CD4-positive, alpha-beta memory T cell (primary cell): ENCODE measurements at regions not wholly inside any gene's neighbourhood (a gene's known extent, or its start where the extent isn't known, plus 50 kb on each side); places are given as distances from the start of the nearest gene placed in this dataset.

Experiments used
- CTCF ChIA-PET: fragments of 350-600 bp; sonication (Branson Sonifier 250); formaldehyde crosslinking; loops from one replicate; lab custom pipeline; 2021; ENCODE audit warnings: inconsistent platforms; ENCODE audit not compliant: partially characterized antibody; lab: Charles Lee
- POLR2A ChIA-PET: fragments of 350-600 bp; sonication (Branson Sonifier 250); formaldehyde crosslinking; loops from one replicate; lab custom pipeline; 2021; ENCODE audit not compliant: partially characterized antibody; lab: Charles Lee
- DNase-seq, 5 donors: peaks; one replicate each; pipeline versions ENCODE4 v3.0.0 to v3.0.0-alpha.2; 2020 to 2022; ENCODE audit warnings: mixed read lengths in 1 of 5
- H3K27ac ChIP-seq: one replicate; pipeline ENCODE4 v1.7.0; 2013; ENCODE audit warnings: low read depth, low read length
- H3K27me3 ChIP-seq: 2 replicates; pipeline ENCODE4 v1.7.0; 2013; ENCODE audit warnings: mild to moderate bottlenecking, low read length, moderate library complexity; ENCODE audit not compliant: insufficient read depth
- H3K36me3 ChIP-seq: 2 replicates; pipeline ENCODE4 v1.7.0; 2013; ENCODE audit warnings: mild to moderate bottlenecking, low read length, moderate library complexity; ENCODE audit not compliant: insufficient read depth
- H3K4me1 ChIP-seq: 2 replicates; pipeline ENCODE4 v1.7.0; 2013; ENCODE audit warnings: mild to moderate bottlenecking, low read length, moderate library complexity; ENCODE audit not compliant: insufficient read depth
- H3K4me3 ChIP-seq, 2 donors: one replicate each; pipeline ENCODE4 v1.7.0; 2013; ENCODE audit warnings: low read length in 2 of 2, mild to moderate bottlenecking in 1 of 2
- H3K9me3 ChIP-seq, 2 donors: one replicate each; pipeline ENCODE4 v1.7.0; 2013; ENCODE audit warnings: low read length in 2 of 2, control low read depth in 1 of 2; ENCODE audit not compliant: control insufficient read depth in 1 of 2
- H3K27ac Mint-ChIP-seq, 7 donors: one replicate each; pipeline ENCODE4 v1.8.0; 2020 to 2021; ENCODE audit warnings: mixed read lengths in 7 of 7, mild to moderate bottlenecking in 6 of 7, inconsistent platforms in 3 of 7, moderate library complexity in 3 of 7
- H3K27me3 Mint-ChIP-seq, 2 donors: one replicate each; pipeline ENCODE4 v1.8.0; 2020 to 2021; ENCODE audit warnings: mixed read lengths in 2 of 2
- H3K36me3 Mint-ChIP-seq, 2 donors: one replicate each; pipeline ENCODE4 v1.8.0; 2020 to 2021; ENCODE audit warnings: mixed read lengths in 2 of 2, inconsistent platforms in 1 of 2, mild to moderate bottlenecking in 1 of 2
- H3K4me1 Mint-ChIP-seq, 4 donors: one replicate each; pipeline ENCODE4 v1.8.0; 2020 to 2021; ENCODE audit warnings: mixed read lengths in 4 of 4, mild to moderate bottlenecking in 1 of 4
- H3K4me3 Mint-ChIP-seq, 8 donors: one replicate each; pipeline ENCODE4 v1.8.0; 2020 to 2021; ENCODE audit warnings: mixed read lengths in 8 of 8, mild to moderate bottlenecking in 7 of 8, moderate library complexity in 6 of 8, inconsistent platforms in 3 of 8
- H3K9me3 Mint-ChIP-seq, 8 donors: one replicate each; pipeline ENCODE4 v1.8.0; 2020 to 2021; ENCODE audit warnings: mixed read lengths in 8 of 8, mild to moderate bottlenecking in 5 of 8, inconsistent platforms in 3 of 8, moderate library complexity in 1 of 8
- intact Hi-C: fragments of 100-400 bp; cut with micrococcal nuclease; formaldehyde crosslinking; loops from one replicate; pipeline ENCODE4 v1.15.1; 2023

- H3K9me3 ChIP-seq, result no peaks in the 10 kb centered on the region
- peak overlapping the region in 1 of 7 donors; percentile 5 for H3K27ac Mint-ChIP-seq
These were observed 754.3 kb upstream of the TBX3 start for GRCh38 chr12:115438314-115438713.

GRCh38 chr12:115437061-115437567, 753.1 kb upstream of the TBX3 start:
- no peaks in the 10 kb centered on the region for H3K9me3 ChIP-seq
- no peaks in the 10 kb centered on the region for H3K27me3 Mint-ChIP-seq
- peaks cover 0 to 10% (median 3%) of the 10 kb centered on the region in 8 donors for H3K9me3 Mint-ChIP-seq
- H3K4me3 Mint-ChIP-seq, result no peak overlapping the region
- no peaks in the 10 kb centered on the region for H3K36me3 Mint-ChIP-seq
- no peak overlapping the region for H3K4me3 ChIP-seq
- no peak overlapping the region for H3K27ac Mint-ChIP-seq
- POLR2A ChIA-PET, result no interaction called here
- no peak overlapping the region for H3K27ac ChIP-seq
- no peaks in the 10 kb centered on the region for H3K4me1 Mint-ChIP-seq
- intact Hi-C loops, result no loop called here
- no peaks in the 10 kb centered on the region for H3K27me3 ChIP-seq
- no peaks in the 10 kb centered on the region for H3K36me3 ChIP-seq
- CTCF ChIA-PET, result no interaction called here
- H3K4me1 ChIP-seq, result no peaks in the 10 kb centered on the region
- DNase-seq, result no peak

More at GRCh38 chr12:115438314-115438713, 754.3 kb upstream of the TBX3 start:
- Histone ChIP-seq H3K36me3 (no peaks in the 10 kb centered on the region), H3K4me3 (no peak overlapping the region), H3K27me3 (no peaks in the 10 kb centered on the region), H3K27ac (no peak overlapping the region), H3K4me1 (no peaks in the 10 kb centered on the region)
- H3K36me3 Mint-ChIP-seq, result no peaks in the 10 kb centered on the region
- CTCF ChIA-PET, result no interaction called here
- H3K4me3 Mint-ChIP-seq, result no peak overlapping the region
- H3K4me1 Mint-ChIP-seq, result no peaks in the 10 kb centered on the region
- H3K9me3 Mint-ChIP-seq, result peaks cover 0 to 10% (median 3%) of the 10 kb centered on the region in 8 donors
- no peaks in the 10 kb centered on the region for H3K27me3 Mint-ChIP-seq
- intact Hi-C loops, result no loop called here
- POLR2A ChIA-PET, result no interaction called here
- DNase-seq, result no peak

- Histone ChIP-seq H3K4me3 (no peak overlapping the region), H3K36me3 (no peaks in the 10 kb centered on the region), H3K27me3 (no peaks in the 10 kb centered on the region), H3K4me1 (no peaks in the 10 kb centered on the region), H3K9me3 (no peaks in the 10 kb centered on the region), H3K27ac (no peak overlapping the region)
- intact Hi-C loops, result no loop called here
- CTCF ChIA-PET, result no interaction called here
- no peaks in the 10 kb centered on the region for H3K36me3 Mint-ChIP-seq
- H3K4me3 Mint-ChIP-seq, result no peak overlapping the region
- POLR2A ChIA-PET, result no interaction called here
- no peak for DNase-seq
- H3K4me1 Mint-ChIP-seq, result no peaks in the 10 kb centered on the region
- no peaks in the 10 kb centered on the region for H3K27me3 Mint-ChIP-seq
- no peak overlapping the region for H3K27ac Mint-ChIP-seq
- H3K9me3 Mint-ChIP-seq, result peaks cover 0 to 17% (median 3%) of the 10 kb centered on the region in 8 donors
These were observed 749.1 kb upstream of the TBX3 start for GRCh38 chr12:115433014-115433634.

GRCh38 chr12:115430636-115431035, 746.7 kb upstream of the TBX3 start:
- Mint-ChIP-seq H3K27ac (no peak overlapping the region), H3K27me3 (no peaks in the 10 kb centered on the region), H3K4me3 (no peak overlapping the region), H3K9me3 (peaks cover 0 to 23% (median 6%) of the 10 kb centered on the region in 8 donors), H3K36me3 (no peaks in the 10 kb centered on the region), H3K4me1 (no peaks in the 10 kb centered on the region)
- Histone ChIP-seq H3K36me3 (no peaks in the 10 kb centered on the region), H3K27me3 (no peaks in the 10 kb centered on the region), H3K27ac (no peak overlapping the region), H3K4me1 (no peaks in the 10 kb centered on the region), H3K9me3 (no peaks in the 10 kb centered on the region), H3K4me3 (no peak overlapping the region)
- ChIA-PET CTCF (no interaction called here), POLR2A (no interaction called here)
- intact Hi-C loops, result no loop called here
- DNase-seq, result no peak

- H3K27ac Mint-ChIP-seq, result no peak overlapping the region
- H3K9me3 Mint-ChIP-seq, result peaks cover 0 to 19% (median 4%) of the 10 kb centered on the region in 8 donors
- peak overlapping the region in 1 of 8 donors; percentile 14 for H3K4me3 Mint-ChIP-seq
- Histone ChIP-seq H3K27me3 (no peaks in the 10 kb centered on the region), H3K4me1 (no peaks in the 10 kb centered on the region), H3K9me3 (no peaks in the 10 kb centered on the region), H3K4me3 (no peak overlapping the region), H3K36me3 (no peaks in the 10 kb centered on the region), H3K27ac (no peak overlapping the region)
- POLR2A ChIA-PET, result no interaction called here
- intact Hi-C loops, result no loop called here
- CTCF ChIA-PET, result no interaction called here
- H3K36me3 Mint-ChIP-seq, result no peaks in the 10 kb centered on the region
- no peaks in the 10 kb centered on the region for H3K4me1 Mint-ChIP-seq
- no peak for DNase-seq
- H3K27me3 Mint-ChIP-seq, result no peaks in the 10 kb centered on the region
These were observed 742.8 kb upstream of the TBX3 start for GRCh38 chr12:115426732-115427131.

- Histone ChIP-seq H3K27me3 (no peaks in the 10 kb centered on the region), H3K36me3 (no peaks in the 10 kb centered on the region), H3K9me3 (no peaks in the 10 kb centered on the region), H3K4me3 (no peak overlapping the region), H3K27ac (no peak overlapping the region), H3K4me1 (no peaks in the 10 kb centered on the region)
- no peak overlapping the region for H3K27ac Mint-ChIP-seq
- ChIA-PET POLR2A (no interaction called here), CTCF (no interaction called here)
- no peak for DNase-seq
- no peaks in the 10 kb centered on the region for H3K36me3 Mint-ChIP-seq
- peaks cover 0 to 13% (median 5%) of the 10 kb centered on the region in 8 donors for H3K9me3 Mint-ChIP-seq
- no peaks in the 10 kb centered on the region for H3K27me3 Mint-ChIP-seq
- H3K4me1 Mint-ChIP-seq, result no peaks in the 10 kb centered on the region
- no peak overlapping the region for H3K4me3 Mint-ChIP-seq
- intact Hi-C loops, result no loop called here
These were observed 740.0 kb upstream of the TBX3 start for GRCh38 chr12:115424003-115424402.

- Histone ChIP-seq H3K4me3 (no peak overlapping the region), H3K4me1 (no peaks in the 10 kb centered on the region), H3K27ac (no peak overlapping the region), H3K27me3 (no peaks in the 10 kb centered on the region), H3K9me3 (no peaks in the 10 kb centered on the region), H3K36me3 (no peaks in the 10 kb centered on the region)
- H3K27ac Mint-ChIP-seq, result no peak overlapping the region
- intact Hi-C loops, result no loop called here
- no peaks in the 10 kb centered on the region for H3K27me3 Mint-ChIP-seq
- peaks cover 0 to 11% (median 3%) of the 10 kb centered on the region in 8 donors for H3K9me3 Mint-ChIP-seq
- H3K4me1 Mint-ChIP-seq, result no peaks in the 10 kb centered on the region
- POLR2A ChIA-PET, result no interaction called here
- DNase-seq, result no peak
- CTCF ChIA-PET, result no interaction called here
- H3K4me3 Mint-ChIP-seq, result no peak overlapping the region
- no peaks in the 10 kb centered on the region for H3K36me3 Mint-ChIP-seq
These were observed 739.6 kb upstream of the TBX3 start for GRCh38 chr12:115423546-115423987.
